ENCODE measurements at regions not wholly inside any gene's neighbourhood (a gene's known extent, or its start where the extent isn't known, plus 50 kb on each side); places are given as distances from the start of the nearest gene placed in this dataset.
A peak's percentile ranks its signal among the peaks of the same experiment; 100 is the strongest.

- no peak for DNase-seq (ENCODE audit: low read depth in 2 of 2)
These were observed 181.5 kb downstream of the USP12 start for GRCh38 chr13:26989957-26990713.

GRCh38 chr13:26989261-26989956, 182.2 kb downstream of the USP12 start:
- no peak for DNase-seq (ENCODE audit: low read depth in 2 of 2)

GRCh38 chr13:26988059-26988769, 183.4 kb downstream of the USP12 start:
- DNase-seq (ENCODE audit: low read depth in 2 of 2): no peak

- no peak for DNase-seq (ENCODE audit: low read depth in 2 of 2)
These were observed 184.1 kb downstream of the USP12 start for GRCh38 chr13:26987486-26988013.

GRCh38 chr13:26985285-26985878, 186.2 kb downstream of the USP12 start:
- DNase-seq (ENCODE audit: low read depth in 2 of 2): peak; percentile 78 to 85

GRCh38 chr13:26984337-26984736, 187.3 kb downstream of the USP12 start:
- DNase-seq (ENCODE audit: low read depth in 2 of 2): no peak

- DNase-seq (ENCODE audit: low read depth in 2 of 2): no peak
These were observed 187.9 kb downstream of the USP12 start for GRCh38 chr13:26983543-26984320.

GRCh38 chr13:26980099-26981031, 191.2 kb downstream of the USP12 start:
- DNase-seq (ENCODE audit: low read depth in 2 of 2): no peak

GRCh38 chr13:26979334-26979733, 192.3 kb downstream of the USP12 start:
- DNase-seq (ENCODE audit: low read depth in 2 of 2): no peak

GRCh38 chr13:26978081-26978860, 193.3 kb downstream of the USP12 start:
- no peak for DNase-seq (ENCODE audit: low read depth in 2 of 2)

- peak; percentile 5 to 12 for DNase-seq (ENCODE audit: low read depth in 2 of 2)
These were observed 194.1 kb downstream of the USP12 start for GRCh38 chr13:26977541-26977940.

GRCh38 chr13:26976313-26976712, 195.3 kb downstream of the USP12 start:
- DNase-seq (ENCODE audit: low read depth in 2 of 2): no peak

GRCh38 chr13:26973946-26974345, 197.7 kb downstream of the USP12 start:
- no peak for DNase-seq (ENCODE audit: low read depth in 2 of 2)

GRCh38 chr13:26973295-26973694, 198.3 kb downstream of the USP12 start:
- no peak for DNase-seq (ENCODE audit: low read depth in 2 of 2)

- DNase-seq (ENCODE audit: low read depth in 2 of 2): peak in 1 of 2 donors; percentile 24
These were observed 199.4 kb downstream of the USP12 start for GRCh38 chr13:26971990-26972887.

GRCh38 chr13:26968431-26969341, 202.9 kb downstream of the USP12 start:
- no peak for DNase-seq (ENCODE audit: low read depth in 2 of 2)
